Breast epithelium (tissue), 3 donors: ENCODE measurements at regions not wholly inside any gene's neighbourhood (a gene's known extent, or its start where the extent isn't known, plus 50 kb on each side); places are given as distances from the start of the nearest gene placed in this dataset.

Experiments used
- CTCF ChIP-seq, 3 donors: fragments of 450-650 bp; IDR thresholded peaks; one replicate each; pipeline ENCODE4 v1.5.1; 2016 to 2017; ENCODE audit warnings: antibody characterized with exemption in 3 of 3, mild to moderate bottlenecking in 3 of 3, moderate library complexity in 3 of 3
- POLR2AphosphoS5 ChIP-seq, 3 donors: sonication (generic); formaldehyde crosslinking; IDR thresholded peaks; one replicate each; pipeline ENCODE4 v1.6.1; 2017; ENCODE audit warnings: antibody characterized with exemption in 3 of 3

GRCh38 chr5:161096581-161096980 lies 244.6 kb upstream of the ATP10B start:
- no peak for TF ChIP-seq CTCF (IDR thresholded peaks at IDR 0.05)
- TF ChIP-seq POLR2AphosphoS5 (IDR thresholded peaks at IDR 0.05), result no peak
